Activated naive CD4-positive, alpha-beta T cell (primary cell): ENCODE measurements at regions not wholly inside any gene's neighbourhood (a gene's known extent, or its start where the extent isn't known, plus 50 kb on each side); places are given as distances from the start of the nearest gene placed in this dataset.

Experiments
- DNase-seq, 4 experiments: peaks; one replicate each; lab custom pipeline; 2025; lab: John Stamatoyannopoulos, UW

GRCh38 chr10:32171204-32171603, 115.0 kb upstream of the KIF5B start:
- no peak for DNase-seq

GRCh38 chr10:32169556-32169955, 113.3 kb upstream of the KIF5B start:
- no peak for DNase-seq

- DNase-seq, result no peak
Observed at GRCh38 chr10:32167450-32167849, 111.2 kb upstream of the KIF5B start.

GRCh38 chr10:32166365-32166764, 110.1 kb upstream of the KIF5B start:
- DNase-seq, result no peak

- DNase-seq, result no peak
Observed at GRCh38 chr10:32163762-32164148, 107.5 kb upstream of the KIF5B start.

GRCh38 chr10:32163071-32163761, 107.0 kb upstream of the KIF5B start:
- DNase-seq, result no peak

- no peak for DNase-seq
Observed at GRCh38 chr10:32161586-32161985, 105.4 kb upstream of the KIF5B start.

- DNase-seq, result no peak
Observed at GRCh38 chr10:32160864-32161263, 104.6 kb upstream of the KIF5B start.

- no peak for DNase-seq
Observed at GRCh38 chr10:32159264-32159663, 103.0 kb upstream of the KIF5B start.

- DNase-seq, result no peak
Observed at GRCh38 chr10:32156031-32156495, 99.8 kb upstream of the KIF5B start.

GRCh38 chr10:32155075-32155516, 98.9 kb upstream of the KIF5B start:
- DNase-seq, result no peak

GRCh38 chr10:32153931-32154330, 97.7 kb upstream of the KIF5B start:
- no peak for DNase-seq

- DNase-seq, result no peak
Observed at GRCh38 chr10:32153252-32153651, 97.0 kb upstream of the KIF5B start.

GRCh38 chr10:32151871-32152270, 95.6 kb upstream of the KIF5B start:
- no peak for DNase-seq

GRCh38 chr10:32150532-32151101, 94.4 kb upstream of the KIF5B start:
- DNase-seq, result no peak

GRCh38 chr10:32149252-32149955, 93.2 kb upstream of the KIF5B start:
- DNase-seq, result no peak

- no peak for DNase-seq
Observed at GRCh38 chr10:32148864-32149251, 92.6 kb upstream of the KIF5B start.

GRCh38 chr10:32147730-32148129, 91.5 kb upstream of the KIF5B start:
- no peak for DNase-seq

- DNase-seq, result no peak
Observed at GRCh38 chr10:32146166-32146565, 89.9 kb upstream of the KIF5B start.

- no peak for DNase-seq
Observed at GRCh38 chr10:32144817-32145688, 88.8 kb upstream of the KIF5B start.

GRCh38 chr10:32143302-32143847, 87.2 kb upstream of the KIF5B start:
- no peak for DNase-seq

- DNase-seq, result no peak
Observed at GRCh38 chr10:32142646-32143045, 86.4 kb upstream of the KIF5B start.
